CD4-positive, alpha-beta memory T cell (primary cell): ENCODE measurements at regions not wholly inside any gene's neighbourhood (a gene's known extent, or its start where the extent isn't known, plus 50 kb on each side); places are given as distances from the start of the nearest gene placed in this dataset.

ENCODE experiments used
- CTCF ChIA-PET: fragments of 350-600 bp; sonication (Branson Sonifier 250); formaldehyde crosslinking; loops from one replicate; lab custom pipeline; 2021; ENCODE audit warnings: inconsistent platforms; ENCODE audit not compliant: partially characterized antibody; lab: Charles Lee
- POLR2A ChIA-PET: fragments of 350-600 bp; sonication (Branson Sonifier 250); formaldehyde crosslinking; loops from one replicate; lab custom pipeline; 2021; ENCODE audit not compliant: partially characterized antibody; lab: Charles Lee
- DNase-seq, 5 donors: peaks; one replicate each; pipeline versions ENCODE4 v3.0.0 to v3.0.0-alpha.2; 2020 to 2022; ENCODE audit warnings: mixed read lengths in 1 of 5
- H3K27ac ChIP-seq: one replicate; pipeline ENCODE4 v1.7.0; 2013; ENCODE audit warnings: low read depth, low read length
- H3K27me3 ChIP-seq: 2 replicates; pipeline ENCODE4 v1.7.0; 2013; ENCODE audit warnings: mild to moderate bottlenecking, low read length, moderate library complexity; ENCODE audit not compliant: insufficient read depth
- H3K36me3 ChIP-seq: 2 replicates; pipeline ENCODE4 v1.7.0; 2013; ENCODE audit warnings: mild to moderate bottlenecking, low read length, moderate library complexity; ENCODE audit not compliant: insufficient read depth
- H3K4me1 ChIP-seq: 2 replicates; pipeline ENCODE4 v1.7.0; 2013; ENCODE audit warnings: mild to moderate bottlenecking, low read length, moderate library complexity; ENCODE audit not compliant: insufficient read depth
- H3K4me3 ChIP-seq, 2 donors: one replicate each; pipeline ENCODE4 v1.7.0; 2013; ENCODE audit warnings: low read length in 2 of 2, mild to moderate bottlenecking in 1 of 2
- H3K9me3 ChIP-seq, 2 donors: one replicate each; pipeline ENCODE4 v1.7.0; 2013; ENCODE audit warnings: low read length in 2 of 2, control low read depth in 1 of 2; ENCODE audit not compliant: control insufficient read depth in 1 of 2
- H3K27ac Mint-ChIP-seq, 7 donors: one replicate each; pipeline ENCODE4 v1.8.0; 2020 to 2021; ENCODE audit warnings: mixed read lengths in 7 of 7, mild to moderate bottlenecking in 6 of 7, inconsistent platforms in 3 of 7, moderate library complexity in 3 of 7
- H3K27me3 Mint-ChIP-seq, 2 donors: one replicate each; pipeline ENCODE4 v1.8.0; 2020 to 2021; ENCODE audit warnings: mixed read lengths in 2 of 2
- H3K36me3 Mint-ChIP-seq, 2 donors: one replicate each; pipeline ENCODE4 v1.8.0; 2020 to 2021; ENCODE audit warnings: mixed read lengths in 2 of 2, inconsistent platforms in 1 of 2, mild to moderate bottlenecking in 1 of 2
- H3K4me1 Mint-ChIP-seq, 4 donors: one replicate each; pipeline ENCODE4 v1.8.0; 2020 to 2021; ENCODE audit warnings: mixed read lengths in 4 of 4, mild to moderate bottlenecking in 1 of 4
- H3K4me3 Mint-ChIP-seq, 8 donors: one replicate each; pipeline ENCODE4 v1.8.0; 2020 to 2021; ENCODE audit warnings: mixed read lengths in 8 of 8, mild to moderate bottlenecking in 7 of 8, moderate library complexity in 6 of 8, inconsistent platforms in 3 of 8
- H3K9me3 Mint-ChIP-seq, 8 donors: one replicate each; pipeline ENCODE4 v1.8.0; 2020 to 2021; ENCODE audit warnings: mixed read lengths in 8 of 8, mild to moderate bottlenecking in 5 of 8, inconsistent platforms in 3 of 8, moderate library complexity in 1 of 8
- intact Hi-C: fragments of 100-400 bp; cut with micrococcal nuclease; formaldehyde crosslinking; loops from one replicate; pipeline ENCODE4 v1.15.1; 2023

DNA sequence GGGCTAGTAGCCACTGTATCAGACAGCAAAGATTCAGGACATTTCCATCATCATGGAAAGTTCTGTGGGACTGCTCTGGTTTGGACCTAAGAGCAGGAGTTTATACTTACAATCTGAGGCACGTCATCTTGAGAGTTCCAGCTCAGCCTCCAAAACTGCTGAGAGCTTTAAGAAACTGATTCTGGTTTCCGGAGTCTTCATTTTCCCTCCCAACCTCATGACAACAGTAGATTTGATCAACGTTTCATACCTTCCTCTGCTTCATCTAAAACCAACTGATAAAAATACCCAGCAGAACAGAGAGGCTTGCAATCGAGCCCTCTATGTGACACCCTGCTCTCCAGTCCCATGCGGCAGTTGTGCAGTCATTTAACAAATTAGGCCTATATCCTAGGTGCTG lies 64.3 kb upstream of the EPB41L1 start:
- ChIA-PET POLR2A (interaction anchor here (0.6 kb wide), 1 partner anchor 147 kb away, joined by 3 read pairs; no protein-coding TSS in a partner anchor), CTCF (interaction anchor here (0.6 to 1.0 kb wide), 2 partner anchors 48 to 96 kb away, joined by 3 read pairs; no protein-coding TSS in a partner anchor)
- Histone ChIP-seq H3K4me1 (peaks cover 19% of the 10 kb centered on the region), H3K4me3 (no peak overlapping the region), H3K36me3 (no peaks in the 10 kb centered on the region), H3K9me3 (no peaks in the 10 kb centered on the region), H3K27me3 (peaks cover 20% of the 10 kb centered on the region), H3K27ac (no peak overlapping the region)
- no peak for DNase-seq
- Mint-ChIP-seq H3K4me1 (peaks cover 7 to 21% (median 11%) of the 10 kb centered on the region in 4 donors), H3K9me3 (peaks cover 0 to 2% (median 0%) of the 10 kb centered on the region in 8 donors), H3K36me3 (peaks cover 3 to 4% of the 10 kb centered on the region in 2 donors), H3K4me3 (no peak overlapping the region), H3K27me3 (peaks cover 34 to 43% of the 10 kb centered on the region in 2 donors), H3K27ac (no peak overlapping the region)
- intact Hi-C loops, result no loop called here

DNA sequence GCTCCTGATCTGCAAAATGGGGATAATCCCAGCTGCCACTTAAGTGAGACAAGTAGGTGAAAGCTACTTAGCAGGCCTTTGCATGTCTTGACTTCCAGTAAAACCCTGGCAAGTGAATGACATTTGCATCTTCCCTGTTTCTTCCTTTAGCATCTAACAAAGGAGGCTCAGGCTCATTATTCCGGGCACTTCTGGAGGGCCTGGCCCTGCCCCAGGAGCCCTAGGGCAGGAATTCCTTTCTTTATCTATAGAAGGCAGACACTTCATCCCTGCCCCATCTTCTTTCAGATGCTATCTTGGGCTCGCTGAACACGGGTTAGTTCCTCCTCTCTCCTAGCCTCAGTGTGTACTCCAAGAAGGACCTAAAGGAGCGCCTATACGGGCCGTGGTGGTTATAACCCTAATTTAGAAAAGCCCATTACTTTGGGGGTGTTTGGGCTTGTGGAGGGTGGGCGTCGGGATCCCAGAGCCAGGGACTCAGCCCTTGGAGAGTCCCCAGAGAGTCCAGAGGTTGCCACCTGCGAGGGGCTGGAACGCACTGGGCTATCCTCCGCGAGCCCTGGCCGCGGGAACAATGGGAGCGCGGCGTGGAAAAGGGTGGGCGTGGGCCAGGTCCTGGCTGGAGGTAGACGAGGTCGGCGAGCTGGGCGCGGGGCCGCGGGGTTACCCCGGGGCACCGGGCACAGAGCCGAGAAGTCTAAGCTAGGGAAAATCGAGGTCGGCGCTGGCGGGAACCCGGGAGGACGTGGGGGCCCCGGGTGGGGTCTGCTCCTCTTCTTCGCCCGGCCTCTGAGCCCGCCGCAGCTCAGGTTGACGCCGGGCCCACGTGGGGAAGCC lies 62.8 kb upstream of the EPB41L1 start:
- intact Hi-C loops, result no loop called here
- H3K9me3 Mint-ChIP-seq, result peaks cover 0 to 2% (median 0%) of the 10 kb centered on the region in 8 donors
- no peak overlapping the region for H3K27ac ChIP-seq
- no peak overlapping the region for H3K4me3 ChIP-seq
- no peak for DNase-seq
- H3K36me3 ChIP-seq, result no peaks in the 10 kb centered on the region
- peaks cover 3 to 4% of the 10 kb centered on the region in 2 donors for H3K36me3 Mint-ChIP-seq
- peak overlapping the region; percentile 45 to 84 (median 68) for H3K4me3 Mint-ChIP-seq
- H3K9me3 ChIP-seq, result no peaks in the 10 kb centered on the region
- peaks cover 34 to 40% of the 10 kb centered on the region in 2 donors for H3K27me3 Mint-ChIP-seq
- peaks cover 7 to 21% (median 11%) of the 10 kb centered on the region in 4 donors for H3K4me1 Mint-ChIP-seq
- peaks cover 20% of the 10 kb centered on the region for H3K27me3 ChIP-seq
- ChIA-PET CTCF (interaction anchor here (0.6 to 1.0 kb wide), 2 partner anchors 47 to 98 kb away, joined by 3 to 4 read pairs; no protein-coding TSS in a partner anchor), POLR2A (interaction anchor here (1.0 kb wide), 1 partner anchor 27 kb away, joined by 3 read pairs; no protein-coding TSS in a partner anchor)
- H3K27ac Mint-ChIP-seq, result peak overlapping the region in 1 of 7 donors; percentile 28
- H3K4me1 ChIP-seq, result peaks cover 19% of the 10 kb centered on the region

DNA sequence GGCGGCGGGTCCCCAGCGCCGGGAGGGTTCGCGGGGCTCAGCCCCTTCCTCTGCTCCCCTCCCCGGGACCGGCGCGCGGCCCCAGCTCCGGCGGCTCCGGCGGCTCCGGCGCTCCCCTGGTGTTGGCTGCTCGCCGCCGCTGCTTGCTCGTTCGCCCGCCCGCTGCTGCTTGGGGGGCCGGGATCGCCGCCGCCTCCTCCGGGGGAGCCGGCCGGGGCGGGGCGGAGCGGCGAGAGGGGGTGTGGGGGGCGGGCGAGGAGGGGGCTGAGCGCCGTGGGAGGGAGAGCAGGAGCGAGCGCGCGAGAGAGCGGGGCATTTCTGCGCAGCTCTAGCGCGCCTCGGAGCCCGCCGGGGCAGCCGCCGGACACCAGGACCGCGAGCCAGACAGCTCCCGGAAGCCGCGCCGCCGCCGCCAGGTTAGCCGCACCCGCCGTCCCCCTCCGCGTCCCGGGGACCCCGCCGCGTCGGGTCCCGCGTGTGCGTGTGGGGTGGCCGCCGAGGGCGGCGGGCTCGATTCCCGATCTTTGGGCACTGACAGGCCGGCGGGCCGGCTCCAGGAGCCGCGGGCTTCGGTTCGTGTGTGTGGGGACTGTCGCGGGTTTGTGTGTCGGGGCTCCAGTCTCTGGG lies 62.0 kb upstream of the EPB41L1 start:
- intact Hi-C loops, result no loop called here
- DNase-seq, result peak in 3 of 5 donors; percentile 12 to 30 (median 15)
- H3K27me3 Mint-ChIP-seq, result peaks cover 34 to 40% of the 10 kb centered on the region in 2 donors
- peaks cover 3 to 4% of the 10 kb centered on the region in 2 donors for H3K36me3 Mint-ChIP-seq
- H3K4me3 Mint-ChIP-seq, result peak overlapping the region; percentile 87 to 97 (median 90)
- peaks cover 0 to 2% (median 0%) of the 10 kb centered on the region in 8 donors for H3K9me3 Mint-ChIP-seq
- H3K4me3 ChIP-seq, result peak overlapping the region in 1 of 2 donors; percentile 75
- H3K36me3 ChIP-seq, result no peaks in the 10 kb centered on the region
- H3K27ac ChIP-seq, result no peak overlapping the region
- H3K9me3 ChIP-seq, result no peaks in the 10 kb centered on the region
- peaks cover 7 to 21% (median 11%) of the 10 kb centered on the region in 4 donors for H3K4me1 Mint-ChIP-seq
- H3K27ac Mint-ChIP-seq, result peak overlapping the region in 3 of 7 donors; percentile 65 to 89 (median 65)
- POLR2A ChIA-PET, result interaction anchor here (1.0 kb wide), 1 partner anchor 28 kb away, joined by 3 read pairs; no protein-coding TSS in a partner anchor
- peaks cover 20% of the 10 kb centered on the region for H3K27me3 ChIP-seq
- CTCF ChIA-PET, result no interaction called here
- H3K4me1 ChIP-seq, result peaks cover 19% of the 10 kb centered on the region

DNA sequence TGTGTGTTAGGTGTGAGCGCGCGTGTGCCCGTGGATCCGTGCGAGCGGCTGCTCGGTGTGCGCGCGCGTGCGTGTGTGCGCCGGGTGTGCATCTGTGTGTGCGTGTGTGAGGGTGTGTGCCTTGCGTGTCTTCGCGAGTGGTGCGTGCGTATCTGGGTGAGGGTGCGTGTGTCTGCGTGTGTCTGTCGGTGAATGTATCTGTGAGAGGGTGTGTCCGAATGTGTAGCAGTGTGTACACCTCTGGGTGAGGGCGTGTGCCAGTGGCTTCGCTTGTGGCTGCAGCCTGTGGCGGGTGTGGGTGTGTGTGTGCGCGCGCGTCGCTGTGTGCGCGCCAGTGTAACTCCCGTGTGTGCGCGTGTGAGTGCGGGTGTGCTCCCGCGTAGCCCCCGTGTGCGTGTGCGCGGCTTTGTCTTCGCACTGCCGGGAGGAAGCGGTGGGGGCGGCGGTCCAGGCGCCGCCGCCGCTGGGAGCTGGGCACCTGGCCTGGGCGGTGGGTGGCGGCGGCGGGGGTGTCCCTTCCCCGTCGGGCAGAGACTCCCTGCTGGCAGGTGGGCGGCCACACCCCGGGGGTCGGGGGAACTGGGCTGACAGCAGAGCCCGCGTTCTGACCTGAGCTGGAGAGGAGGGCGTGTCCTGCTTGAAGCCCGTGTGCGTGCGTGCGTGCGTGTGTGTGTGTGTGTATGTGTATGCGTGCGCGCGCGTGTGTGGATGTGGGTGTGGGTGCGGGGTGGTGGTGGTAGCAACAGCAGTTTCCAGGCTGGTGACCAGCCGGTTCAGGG lies 61.3 kb upstream of the EPB41L1 start:
- Mint-ChIP-seq H3K9me3 (peaks cover 0 to 2% (median 0%) of the 10 kb centered on the region in 8 donors), H3K27ac (peak overlapping the region in 5 of 7 donors; percentile 53 to 89 (median 65)), H3K4me3 (peak overlapping the region; percentile 87 to 97 (median 90)), H3K36me3 (peaks cover 3 to 4% of the 10 kb centered on the region in 2 donors), H3K27me3 (peaks cover 31 to 36% of the 10 kb centered on the region in 2 donors), H3K4me1 (peaks cover 7 to 24% (median 12%) of the 10 kb centered on the region in 4 donors)
- Histone ChIP-seq H3K27me3 (peaks cover 20% of the 10 kb centered on the region), H3K9me3 (no peaks in the 10 kb centered on the region), H3K4me3 (peak overlapping the region in 1 of 2 donors; percentile 75), H3K4me1 (peaks cover 19% of the 10 kb centered on the region), H3K36me3 (no peaks in the 10 kb centered on the region), H3K27ac (no peak overlapping the region)
- peak; percentile 28 to 52 (median 37) for DNase-seq
- POLR2A ChIA-PET, result no interaction called here
- CTCF ChIA-PET, result no interaction called here
- intact Hi-C loops, result no loop called here

DNA sequence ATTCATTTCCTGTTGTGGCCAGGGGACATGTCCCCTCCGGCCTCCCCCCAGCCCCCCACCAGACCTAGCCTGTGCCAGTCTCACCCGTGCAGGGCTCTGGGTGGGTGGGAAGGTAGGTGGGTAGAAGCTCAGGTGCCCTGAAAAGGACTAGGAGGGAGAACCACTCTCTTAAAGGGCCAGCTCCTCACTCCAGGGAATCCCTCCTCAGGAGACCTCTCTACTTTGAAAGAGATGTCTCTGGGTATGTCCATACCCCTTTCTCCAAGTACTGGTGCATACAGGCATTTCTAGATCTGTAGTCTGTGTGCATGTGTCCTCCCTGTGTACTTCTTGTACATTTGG lies 60.8 kb upstream of the EPB41L1 start:
- Mint-ChIP-seq H3K27me3 (peaks cover 28 to 33% of the 10 kb centered on the region in 2 donors), H3K4me3 (peak overlapping the region; percentile 21 to 97 (median 88)), H3K9me3 (peaks cover 0 to 2% (median 0%) of the 10 kb centered on the region in 8 donors), H3K36me3 (peaks cover 3 to 4% of the 10 kb centered on the region in 2 donors), H3K4me1 (peaks cover 7 to 24% (median 12%) of the 10 kb centered on the region in 4 donors), H3K27ac (no peak overlapping the region)
- no peaks in the 10 kb centered on the region for H3K36me3 ChIP-seq
- H3K27me3 ChIP-seq, result peaks cover 20% of the 10 kb centered on the region
- H3K4me1 ChIP-seq, result peaks cover 19% of the 10 kb centered on the region
- CTCF ChIA-PET, result interaction anchor here (2.7 kb wide), 1 partner anchor 100 kb away, joined by 8 read pairs; no protein-coding TSS in a partner anchor
- H3K4me3 ChIP-seq, result peak overlapping the region in 1 of 2 donors; percentile 75
- intact Hi-C loops, result no loop called here
- POLR2A ChIA-PET, result no interaction called here
- DNase-seq, result no peak
- H3K9me3 ChIP-seq, result no peaks in the 10 kb centered on the region
- H3K27ac ChIP-seq, result no peak overlapping the region

DNA sequence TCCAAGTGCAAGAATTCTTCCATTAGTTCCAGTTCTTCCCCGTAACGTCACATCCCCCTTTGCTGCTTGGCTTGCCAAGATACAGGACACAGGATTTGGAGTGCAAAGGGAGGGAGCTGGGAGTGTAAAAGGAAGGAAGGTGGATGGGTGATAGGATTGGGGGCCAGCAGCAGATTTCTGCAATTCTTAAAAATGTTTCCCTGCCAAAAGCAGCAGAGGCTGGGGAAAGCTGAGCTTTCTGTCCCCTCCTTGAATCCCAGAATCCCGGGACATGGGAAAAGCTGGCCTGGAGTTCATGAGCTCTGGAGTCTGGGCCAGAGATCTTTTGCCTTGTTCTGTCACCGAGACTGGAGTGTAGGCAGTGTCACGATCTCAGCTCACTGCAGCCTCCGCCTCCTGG lies 60.0 kb upstream of the EPB41L1 start:
- H3K4me3 Mint-ChIP-seq, result peak overlapping the region in 2 of 8 donors; percentile 89
- peaks cover 7 to 24% (median 12%) of the 10 kb centered on the region in 4 donors for H3K4me1 Mint-ChIP-seq
- ChIA-PET POLR2A (no interaction called here), CTCF (interaction anchor here (0.9 to 2.7 kb wide), 2 partner anchors 44 to 101 kb away, joined by 3 to 8 read pairs; no protein-coding TSS in a partner anchor)
- Histone ChIP-seq H3K36me3 (no peaks in the 10 kb centered on the region), H3K4me1 (peaks cover 19% of the 10 kb centered on the region), H3K27me3 (peaks cover 20% of the 10 kb centered on the region), H3K9me3 (no peaks in the 10 kb centered on the region), H3K4me3 (no peak overlapping the region), H3K27ac (no peak overlapping the region)
- peaks cover 3 to 4% of the 10 kb centered on the region in 2 donors for H3K36me3 Mint-ChIP-seq
- peaks cover 28 to 32% of the 10 kb centered on the region in 2 donors for H3K27me3 Mint-ChIP-seq
- intact Hi-C loops, result no loop called here
- H3K9me3 Mint-ChIP-seq, result peaks cover 0 to 2% (median 0%) of the 10 kb centered on the region in 8 donors
- DNase-seq, result no peak
- no peak overlapping the region for H3K27ac Mint-ChIP-seq
